Stimulated activated CD4-positive, alpha-beta T cell treated with anti-CD3 and anti-CD28 coated beads, Interleukin-4, amount 100 ng/mL, for 1 hour (primary cell): ENCODE measurements at regions not wholly inside any gene's neighbourhood (a gene's known extent, or its start where the extent isn't known, plus 50 kb on each side); places are given as distances from the start of the nearest gene placed in this dataset.
"Not testable (repeated sequence)": the region's sequence is repeated elsewhere in the genome, so short reads cannot be mapped to it uniquely, and the experiment has no call there.

Experiments used
- DNase-seq: peaks from one replicate; pipeline ENCODE4 v3.0.0-alpha.2; 2020

DNA sequence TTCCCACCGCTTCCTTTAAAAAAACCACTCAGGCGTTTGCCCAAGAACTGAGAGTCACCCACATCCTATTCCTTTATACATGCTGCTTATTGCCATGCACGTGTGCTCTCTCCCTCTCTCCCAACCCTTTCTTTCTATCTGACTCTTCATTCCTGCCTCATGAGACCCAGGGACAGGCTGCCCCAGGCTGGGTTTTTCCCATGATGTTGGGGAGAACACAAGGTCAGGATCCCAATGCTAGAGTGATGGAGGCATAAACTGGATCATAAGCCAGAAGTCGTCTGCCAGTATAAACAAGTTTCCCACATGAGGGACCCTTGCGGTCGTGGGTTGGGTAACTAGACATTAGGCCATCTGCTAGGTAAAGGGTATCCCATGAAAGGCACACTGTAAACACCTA lies 64.9 kb downstream of the CD2 start:
- DNase-seq: no peak

GRCh38 chr1:116820369-116820768 lies 66.1 kb downstream of the CD2 start:
- DNase-seq: no peak

DNA sequence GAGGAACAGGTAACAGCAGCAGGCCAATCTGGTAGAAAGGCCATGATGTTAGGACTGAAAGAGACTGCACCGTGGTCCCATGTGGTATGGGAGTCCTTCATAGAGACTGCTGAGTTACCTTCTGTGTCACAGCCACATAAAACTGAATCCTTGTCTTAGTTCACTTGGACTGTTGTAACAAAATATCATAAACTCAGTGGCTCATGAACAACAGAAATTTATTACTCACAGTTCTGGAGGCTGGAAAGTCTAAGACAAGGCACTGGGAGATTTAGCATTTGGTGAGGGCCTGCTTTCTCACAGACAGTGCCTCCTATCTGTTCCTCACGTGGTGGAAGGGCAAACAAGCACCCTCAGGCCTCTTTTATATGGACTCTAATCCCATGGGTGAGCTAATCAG lies 67.5 kb downstream of the CD2 start:
- no peak for DNase-seq

- DNase-seq: no peak
Measured at GRCh38 chr1:116824631-116825206, 70.5 kb downstream of the CD2 start.

DNA sequence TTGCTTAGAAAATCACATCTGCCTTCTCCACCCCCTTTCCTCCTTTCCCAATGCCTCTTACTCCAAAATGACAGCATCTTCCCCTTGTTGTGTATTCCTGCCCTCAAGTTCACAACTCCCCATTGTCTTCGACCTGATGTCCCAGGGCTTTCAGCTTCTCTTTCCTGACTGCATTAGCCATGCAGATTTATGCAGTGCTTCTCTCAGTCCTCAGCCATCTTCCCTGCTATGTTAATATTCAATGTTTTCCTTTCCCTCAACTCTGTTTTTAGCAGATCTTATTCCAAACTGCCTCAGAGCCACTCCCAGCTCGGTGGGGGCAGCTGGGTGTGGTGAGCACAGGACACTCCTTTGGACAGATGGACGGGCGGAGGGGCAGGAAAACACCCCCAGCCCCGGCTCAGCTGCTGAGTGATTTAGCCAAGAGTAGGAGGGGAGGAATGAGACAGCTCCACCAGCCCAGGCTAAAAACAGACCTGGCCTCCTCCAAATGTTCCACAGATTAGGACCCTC lies 71.0 kb downstream of the CD2 start:
- DNase-seq: no peak

DNA sequence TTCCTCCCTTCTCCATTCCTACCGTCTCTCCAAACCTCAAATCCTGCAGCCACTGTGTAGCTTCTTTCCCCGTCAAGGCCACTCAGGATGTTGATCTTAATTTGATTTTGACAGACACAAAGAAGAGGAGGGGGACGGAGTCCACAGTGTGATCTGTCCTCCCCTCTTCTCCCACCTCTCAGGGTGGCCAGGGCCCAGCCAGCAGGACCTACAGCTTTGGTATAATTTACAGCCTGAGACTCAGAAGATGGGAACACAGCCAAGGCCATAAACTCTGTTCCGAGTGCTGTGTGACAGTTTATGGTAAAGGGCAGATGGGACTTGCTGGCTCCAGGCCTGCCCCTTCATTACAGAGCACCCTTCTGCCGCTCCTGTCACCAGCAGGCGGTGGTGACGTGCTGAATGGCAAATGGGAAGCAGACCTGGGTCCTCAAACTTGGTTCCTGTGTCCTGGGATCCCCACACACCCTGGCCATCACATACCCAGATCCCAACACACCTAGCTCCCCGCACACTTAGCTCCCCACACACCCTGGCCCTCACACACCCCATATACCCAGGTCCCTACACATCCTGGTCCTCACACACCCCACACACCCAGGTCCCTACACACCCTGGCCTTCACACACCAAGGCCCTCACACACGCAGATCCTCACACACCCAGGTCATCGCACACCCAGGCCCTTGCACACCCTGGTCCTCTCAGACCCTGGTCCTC lies 71.6 kb downstream of the CD2 start:
- DNase-seq: no peak

DNA sequence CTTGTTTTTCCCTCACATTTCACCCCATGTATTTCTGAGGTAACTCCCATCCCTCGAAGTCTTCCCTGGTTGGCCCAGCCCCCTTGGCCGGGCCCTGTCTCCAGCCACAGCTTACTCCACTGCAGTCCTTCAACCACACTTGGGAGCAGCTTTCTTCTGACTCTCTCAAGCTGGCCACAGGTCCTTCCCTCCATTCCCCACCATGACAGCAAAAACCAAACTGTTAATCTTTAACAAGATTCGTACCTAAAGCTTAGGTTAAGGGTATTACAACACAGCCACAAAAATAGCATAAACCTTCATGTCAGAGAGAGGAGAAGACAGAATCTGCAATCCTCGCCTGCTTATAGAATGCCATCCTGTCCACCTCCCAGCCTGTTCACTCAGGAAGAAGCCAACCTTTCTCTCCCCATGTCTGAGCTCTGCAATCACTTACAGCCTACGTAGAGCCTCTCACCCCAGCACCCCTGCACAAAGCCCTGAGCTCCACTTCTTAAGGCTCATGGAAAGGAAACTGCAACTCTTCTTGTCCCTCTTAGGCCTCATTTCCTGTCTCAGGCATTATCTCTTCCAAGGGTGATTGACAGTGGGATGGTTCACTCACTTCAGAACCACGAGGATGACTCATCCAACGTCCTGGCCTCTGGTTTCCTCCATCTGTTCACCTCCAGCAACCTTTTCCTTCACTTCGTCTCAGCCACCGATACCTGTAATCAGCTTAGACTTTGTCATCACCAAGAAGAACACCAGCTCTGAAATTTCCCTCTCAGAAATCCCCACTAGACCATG lies 72.8 kb downstream of the CD2 start:
- peak; percentile 57 for DNase-seq

DNA sequence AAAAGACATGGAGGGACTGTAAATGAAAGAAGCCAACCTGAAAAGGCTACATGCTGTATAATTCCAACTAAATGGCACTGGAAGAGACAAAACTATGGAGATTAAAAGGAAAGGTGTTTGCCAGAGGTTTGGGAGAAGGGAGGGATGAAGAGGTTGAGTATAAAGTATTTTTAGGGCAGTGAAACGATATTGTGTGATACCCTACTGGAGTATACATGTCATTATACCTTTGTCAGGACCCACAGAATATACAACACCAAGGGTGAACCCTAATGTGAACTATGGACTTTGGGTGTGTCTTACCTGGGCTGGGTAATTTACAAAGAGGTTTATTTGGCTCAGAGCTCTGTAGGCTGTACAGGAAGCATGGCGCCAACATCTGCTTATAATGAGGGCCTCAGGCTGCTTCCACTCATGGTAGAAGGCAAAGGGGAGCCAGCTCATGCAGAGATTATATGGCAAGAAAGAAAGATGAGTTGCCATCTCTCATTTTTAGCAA lies 73.4 kb downstream of the CD2 start:
- DNase-seq: no peak

DNA sequence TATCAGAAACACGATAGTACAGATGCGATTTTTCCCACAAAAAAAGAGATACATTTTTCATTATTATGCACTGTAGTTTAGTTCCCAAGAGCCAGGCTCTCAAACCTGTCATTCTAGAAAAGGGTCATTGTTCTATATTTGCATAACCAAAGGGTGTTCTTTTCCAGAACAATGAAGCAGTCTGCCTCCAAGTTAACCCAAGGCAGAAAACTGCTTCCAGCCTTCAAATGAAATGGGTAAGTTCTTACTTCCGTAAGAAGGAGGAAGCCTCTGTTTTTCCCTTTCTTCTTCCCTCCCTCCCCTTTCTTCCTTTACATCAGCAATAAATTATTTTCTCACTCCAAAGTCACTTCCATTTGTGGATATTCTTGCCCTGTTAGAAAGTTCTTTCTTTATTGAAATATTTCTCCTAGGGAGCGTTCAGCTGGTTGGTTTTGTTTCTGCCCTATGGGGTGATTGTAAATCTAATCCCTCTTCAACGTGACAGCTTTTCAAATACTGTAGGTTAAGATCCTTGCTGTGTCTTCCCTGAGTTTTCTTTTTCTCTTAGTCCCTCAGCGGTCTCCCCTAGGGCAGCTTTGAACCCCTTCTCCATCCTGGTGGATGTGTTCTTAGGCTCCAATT lies 77.3 kb upstream of the PTGFRN start:
- no peak for DNase-seq

DNA sequence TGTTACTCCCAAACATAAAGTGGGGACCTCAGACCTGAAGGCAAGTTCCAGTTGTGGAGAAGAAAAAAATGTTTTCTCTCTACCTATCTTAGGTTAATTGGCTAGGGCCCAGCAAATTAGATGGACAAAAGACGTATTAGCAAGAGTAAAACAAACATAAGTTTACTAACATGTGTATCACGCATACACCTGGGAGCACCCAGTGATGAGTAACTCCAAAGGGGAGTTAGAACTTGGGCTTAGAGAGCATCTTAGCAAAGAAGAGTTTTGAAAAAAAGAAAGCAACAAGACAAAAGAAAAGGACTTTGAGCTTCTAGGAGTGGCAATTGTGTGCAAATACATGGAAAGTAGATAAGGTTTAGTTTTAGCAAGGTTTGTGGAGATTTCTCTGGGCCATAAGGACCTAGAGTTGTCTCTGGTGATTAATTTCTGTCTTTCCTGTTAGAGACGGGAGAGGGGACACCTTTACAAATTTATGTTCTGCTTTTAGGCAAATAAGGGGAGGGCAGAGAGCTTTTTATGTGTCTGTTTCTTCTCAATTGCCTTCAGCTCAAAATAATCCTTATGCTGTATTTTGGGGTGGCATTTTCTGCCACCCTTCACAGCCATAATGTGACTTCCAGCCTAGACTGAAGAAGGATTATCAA lies 76.7 kb upstream of the PTGFRN start:
- no peak for DNase-seq

- DNase-seq: no peak
Measured at GRCh38 chr1:116833718-116834117, 76.0 kb upstream of the PTGFRN start.

DNA sequence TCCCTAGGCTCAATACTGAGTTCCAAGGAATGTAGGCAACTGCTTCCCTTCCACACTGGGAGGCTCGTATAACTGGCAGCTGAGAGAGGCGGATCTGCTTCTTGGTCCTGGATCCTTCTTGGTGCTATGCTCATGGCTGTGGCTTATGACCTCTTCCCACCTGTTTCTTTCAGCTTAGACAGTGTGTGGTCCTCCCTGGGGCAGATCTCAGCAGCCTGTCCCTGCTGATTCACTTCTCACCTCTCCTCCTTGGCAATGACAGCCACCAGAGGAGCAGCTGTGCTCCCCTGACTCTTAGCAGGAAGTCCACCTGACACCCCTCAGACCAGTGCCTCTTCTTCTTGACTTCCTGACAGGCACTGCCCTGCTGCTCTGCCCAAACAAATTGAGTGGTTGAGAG lies 75.1 kb upstream of the PTGFRN start:
- no peak for DNase-seq

DNA sequence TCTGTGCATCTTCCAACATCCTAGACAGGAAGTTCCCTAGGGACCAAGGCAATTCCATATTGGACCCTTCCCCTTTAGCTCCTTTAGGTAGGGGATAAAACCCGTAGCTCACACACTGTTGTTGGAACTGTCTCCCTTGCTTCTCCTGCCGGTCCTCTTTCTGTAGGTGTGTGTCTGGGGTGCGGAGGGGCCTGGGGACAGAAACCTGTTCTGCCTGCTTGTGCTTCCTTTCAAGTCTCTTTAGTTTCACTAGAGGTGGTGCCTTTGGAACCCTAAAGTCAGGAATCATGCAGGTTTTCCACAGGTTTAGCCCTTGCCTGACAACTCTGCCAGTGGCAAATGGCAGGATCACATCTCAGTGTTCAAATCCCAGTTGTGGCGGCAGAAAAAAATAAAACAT lies 74.6 kb upstream of the PTGFRN start:
- DNase-seq: no peak

GRCh38 chr1:116836099-116836498 lies 73.6 kb upstream of the PTGFRN start:
- DNase-seq: no peak

DNA sequence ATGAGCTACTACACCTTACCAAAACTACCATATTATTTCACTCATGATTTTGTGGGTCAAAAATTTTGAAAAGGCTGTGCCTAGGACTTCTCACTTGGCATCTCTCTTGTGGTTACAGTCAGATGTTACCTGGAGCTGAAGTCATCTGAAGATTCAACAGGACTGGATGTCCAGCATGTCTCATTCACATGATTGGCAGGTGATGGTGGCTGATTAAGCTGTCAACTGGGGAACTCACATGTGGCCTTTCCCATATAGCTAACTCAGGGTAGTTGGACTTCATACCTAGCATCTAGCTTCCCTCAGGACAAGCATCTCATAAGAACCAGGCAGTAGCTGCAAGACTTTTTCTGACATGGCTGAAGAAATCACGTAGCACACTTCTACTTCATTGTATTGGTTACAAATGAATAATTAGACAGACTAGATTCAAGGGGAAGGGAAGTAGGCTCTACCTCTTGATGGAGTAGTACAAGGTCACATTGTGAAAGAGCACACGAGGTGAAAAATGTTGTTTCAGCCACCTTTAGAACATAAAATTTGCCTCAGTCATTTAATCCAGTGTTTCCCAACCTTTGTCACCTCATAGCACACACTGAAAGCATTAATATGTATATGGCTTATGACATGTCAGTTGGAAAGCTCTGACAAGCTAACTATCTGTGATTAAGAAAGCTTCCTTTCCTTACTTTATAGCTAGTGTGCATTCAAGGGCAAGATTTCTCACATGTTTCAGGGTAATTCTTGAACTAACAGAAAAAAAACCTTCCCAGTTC lies 68.0 kb upstream of the PTGFRN start:
- no peak for DNase-seq

DNA sequence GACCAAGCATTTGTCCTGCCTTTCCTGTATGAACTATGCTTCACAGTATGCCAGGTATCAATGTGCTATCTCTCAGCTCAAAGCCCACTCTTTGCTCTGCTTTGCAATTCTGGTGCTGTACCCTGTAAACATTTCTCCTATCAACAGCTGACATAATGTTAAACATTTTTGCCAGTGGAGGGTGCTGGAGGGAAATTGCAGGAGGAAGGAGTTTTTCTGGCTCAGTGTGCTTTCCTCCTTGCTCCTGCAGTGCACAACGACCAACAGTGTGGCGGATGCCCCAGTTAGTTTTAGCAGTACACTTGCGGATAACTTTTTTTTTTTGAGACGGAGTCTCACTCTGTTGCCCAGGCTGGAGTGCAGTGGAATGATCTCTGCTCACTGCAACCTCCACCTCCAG lies 67.1 kb upstream of the PTGFRN start:
- no peak for DNase-seq

DNA sequence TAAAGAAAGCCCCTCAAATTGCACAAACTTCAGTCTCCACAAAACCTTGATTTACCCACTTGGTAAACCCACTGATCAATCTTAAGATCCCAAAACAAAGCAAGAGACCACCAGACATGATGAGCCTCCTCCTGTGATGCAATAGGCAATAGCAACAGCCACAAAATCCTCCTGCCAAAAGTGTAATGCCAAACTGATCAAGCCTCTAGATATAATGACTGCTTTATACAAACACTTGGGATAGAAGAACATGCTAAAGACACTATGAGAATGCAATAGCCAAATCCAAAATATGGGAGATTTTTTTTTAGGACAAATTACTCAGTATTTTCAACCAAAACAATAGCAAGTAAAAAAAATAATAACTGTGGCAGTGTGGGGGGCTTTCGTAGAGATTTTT lies 64.9 kb upstream of the PTGFRN start:
- no peak for DNase-seq

DNA sequence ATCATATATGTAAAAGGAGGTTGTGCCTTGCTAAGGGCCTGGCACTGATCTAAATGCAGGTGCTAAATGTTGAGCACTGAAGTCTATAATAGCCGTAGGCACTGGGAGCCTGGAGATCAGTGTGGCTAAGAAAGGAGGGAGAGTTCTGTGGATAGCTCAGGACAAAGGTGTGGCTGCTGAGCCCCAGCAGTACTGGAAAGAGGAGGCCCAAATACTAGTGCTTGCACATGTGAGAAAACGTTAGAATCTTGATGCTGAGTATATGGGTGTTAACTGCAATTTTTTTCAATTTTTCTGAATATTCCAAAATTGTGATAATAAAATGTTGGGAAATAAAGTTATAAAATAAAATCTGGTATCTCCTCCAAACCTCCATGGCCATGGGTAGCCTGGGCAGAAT lies 62.5 kb upstream of the PTGFRN start:
- no peak for DNase-seq

GRCh38 chr1:116847688-116848531 lies 61.8 kb upstream of the PTGFRN start:
- DNase-seq: no peak

DNA sequence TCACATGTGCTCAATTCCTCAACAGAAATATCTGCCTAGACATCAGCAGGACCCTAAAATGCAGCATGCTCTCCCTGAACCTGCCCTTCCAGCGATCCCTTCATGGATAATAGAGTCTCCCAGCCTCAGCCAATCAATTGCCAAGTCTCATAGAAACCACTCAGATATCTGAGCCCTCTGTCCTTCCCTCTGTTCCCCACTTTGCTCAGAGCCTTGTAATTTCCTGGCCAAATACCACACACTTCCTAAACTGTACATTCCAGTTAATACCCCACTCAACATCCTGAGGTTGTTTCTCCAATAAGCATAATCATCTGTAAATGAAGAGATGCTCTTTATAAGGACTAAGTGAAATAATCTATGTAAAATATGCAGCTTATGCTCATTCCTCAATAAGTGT lies 59.3 kb upstream of the PTGFRN start:
- no peak for DNase-seq

GRCh38 chr1:116851189-116851588 lies 58.5 kb upstream of the PTGFRN start:
- DNase-seq: not testable (repeated sequence)
